Endodermal cell (in vitro differentiated cells): ENCODE measurements at regions not wholly inside any gene's neighbourhood (a gene's known extent, or its start where the extent isn't known, plus 50 kb on each side); places are given as distances from the start of the nearest gene placed in this dataset.

Experiments
- DNase-seq: peaks from one replicate; pipeline ENCODE4 v3.0.0-alpha.2; 2017
- H3K27ac ChIP-seq: 2 replicates; pipeline ENCODE4 v1.5.1; 2013; ENCODE audit warnings: mild to moderate bottlenecking, low read depth, low read length, moderate library complexity
- H3K27me3 ChIP-seq: 2 replicates; pipeline ENCODE4 v1.6.1; 2013; ENCODE audit warnings: mild to moderate bottlenecking, low read length, moderate library complexity; ENCODE audit not compliant: insufficient read depth, control insufficient read depth, poor library complexity, severe bottlenecking
- H3K36me3 ChIP-seq: 2 replicates; pipeline ENCODE4 v1.7.0; 2013; ENCODE audit warnings: mild to moderate bottlenecking, low read length, moderate library complexity; ENCODE audit not compliant: control insufficient read depth, insufficient read depth
- H3K4me1 ChIP-seq: one replicate; pipeline ENCODE4 v1.7.0; 2013; ENCODE audit warnings: low read length; ENCODE audit not compliant: control insufficient read depth, insufficient read depth
- H3K4me3 ChIP-seq: 2 replicates; pipeline ENCODE4 v1.5.1; 2013; ENCODE audit warnings: mild to moderate bottlenecking, low read length, moderate library complexity
- H3K9ac ChIP-seq: 2 replicates; pipeline ENCODE4 v1.6.1; 2013; ENCODE audit warnings: mild to moderate bottlenecking, low read length, moderate library complexity; ENCODE audit not compliant: poor library complexity, severe bottlenecking; ENCODE audit errors: extremely low read depth
- H3K9me3 ChIP-seq: 2 replicates; pipeline ENCODE4 v1.6.1; 2013; ENCODE audit warnings: mild to moderate bottlenecking, low read length, moderate library complexity; ENCODE audit not compliant: control insufficient read depth
- H3K27ac Mint-ChIP-seq: 2 replicates; pipeline ENCODE4 v1.8.0; 2020; ENCODE audit warnings: mixed read lengths
- H3K27me3 Mint-ChIP-seq: 2 replicates; pipeline ENCODE4 v1.8.0; 2021; ENCODE audit warnings: mild to moderate bottlenecking, mixed read lengths; ENCODE audit not compliant: insufficient read depth
- H3K36me3 Mint-ChIP-seq: 2 replicates; pipeline ENCODE4 v1.8.0; 2020; ENCODE audit warnings: low read depth, mixed read lengths
- H3K4me1 Mint-ChIP-seq: 2 replicates; pipeline ENCODE4 v1.8.0; 2020; ENCODE audit warnings: mixed read lengths
- H3K4me3 Mint-ChIP-seq: 2 replicates; pipeline ENCODE4 v1.8.0; 2020; ENCODE audit warnings: mild to moderate bottlenecking, moderate library complexity, mixed read lengths
- H3K9me3 Mint-ChIP-seq: 2 replicates; pipeline ENCODE4 v1.8.0; 2020; ENCODE audit warnings: mild to moderate bottlenecking, mixed read lengths
- WGBS, 2 experiments: methylation state at CpG; one replicate each; pipeline versions ENCODE4 v1.1.5 to v1.1.7; 2013; ENCODE audit warnings: missing lambda C conversion rate in 2 of 2, mixed read lengths in 1 of 2; ENCODE audit not compliant: insufficient coverage in 1 of 2, insufficient read length in 1 of 2; 5-methylcytosine and 5-hydroxymethylcytosine counted together
- TF ChIP-seq, protein P1 (sequence below): fragments of 200-600 bp; sonication (generic); conservative IDR thresholded peaks from 2 replicates; pipeline ENCODE4 v1.5.0; 2021; ENCODE audit warnings: antibody characterized with exemption, mild to moderate bottlenecking

- Mint-ChIP-seq H3K9me3 (peaks cover 34% of the 10 kb centered on the region), H3K27me3 (no peaks in the 10 kb centered on the region), H3K27ac (no peak overlapping the region), H3K36me3 (no peaks in the 10 kb centered on the region), H3K4me1 (no peaks in the 10 kb centered on the region), H3K4me3 (no peak overlapping the region)
- H3K4me3 ChIP-seq: no peak overlapping the region
- no peak for DNase-seq
- no peaks in the 10 kb centered on the region for H3K27me3 ChIP-seq
- no peaks in the 10 kb centered on the region for H3K9me3 ChIP-seq
- WGBS, 2 experiments: 0 to 48% methylated on average over 2 to 5 of the region's 5 CpGs
- TF ChIP-seq, protein P1, sequence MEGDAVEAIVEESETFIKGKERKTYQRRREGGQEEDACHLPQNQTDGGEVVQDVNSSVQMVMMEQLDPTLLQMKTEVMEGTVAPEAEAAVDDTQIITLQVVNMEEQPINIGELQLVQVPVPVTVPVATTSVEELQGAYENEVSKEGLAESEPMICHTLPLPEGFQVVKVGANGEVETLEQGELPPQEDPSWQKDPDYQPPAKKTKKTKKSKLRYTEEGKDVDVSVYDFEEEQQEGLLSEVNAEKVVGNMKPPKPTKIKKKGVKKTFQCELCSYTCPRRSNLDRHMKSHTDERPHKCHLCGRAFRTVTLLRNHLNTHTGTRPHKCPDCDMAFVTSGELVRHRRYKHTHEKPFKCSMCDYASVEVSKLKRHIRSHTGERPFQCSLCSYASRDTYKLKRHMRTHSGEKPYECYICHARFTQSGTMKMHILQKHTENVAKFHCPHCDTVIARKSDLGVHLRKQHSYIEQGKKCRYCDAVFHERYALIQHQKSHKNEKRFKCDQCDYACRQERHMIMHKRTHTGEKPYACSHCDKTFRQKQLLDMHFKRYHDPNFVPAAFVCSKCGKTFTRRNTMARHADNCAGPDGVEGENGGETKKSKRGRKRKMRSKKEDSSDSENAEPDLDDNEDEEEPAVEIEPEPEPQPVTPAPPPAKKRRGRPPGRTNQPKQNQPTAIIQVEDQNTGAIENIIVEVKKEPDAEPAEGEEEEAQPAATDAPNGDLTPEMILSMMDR: no peak
- no peak overlapping the region for H3K27ac ChIP-seq
- no peaks in the 10 kb centered on the region for H3K4me1 ChIP-seq
- no peaks in the 10 kb centered on the region for H3K36me3 ChIP-seq
- no peak overlapping the region for H3K9ac ChIP-seq
Observed at GRCh38 chr21:24112020-24112419, 1495.3 kb downstream of the MRPL39 start.

DNA sequence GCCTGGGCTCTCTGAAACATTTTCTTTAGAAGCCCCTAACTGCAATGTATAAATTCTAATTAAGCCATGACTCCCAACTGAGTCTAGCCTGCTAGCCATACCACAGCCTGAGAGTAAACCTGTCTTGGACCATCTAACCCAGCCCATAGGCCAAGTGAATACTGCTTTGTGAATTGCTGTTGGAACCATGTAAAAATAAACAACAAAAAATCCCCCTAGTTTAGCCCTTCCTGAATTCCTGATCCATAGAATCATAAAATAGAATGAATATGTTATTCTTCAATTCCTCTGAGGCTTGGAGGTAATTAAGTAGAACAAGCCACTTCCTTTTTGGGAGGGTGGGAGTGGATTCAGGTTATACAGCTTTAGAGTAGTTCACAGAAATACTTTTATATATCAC is 1496.4 kb downstream of the MRPL39 start:
- no peak overlapping the region for H3K9ac ChIP-seq
- H3K36me3 ChIP-seq: no peaks in the 10 kb centered on the region
- Mint-ChIP-seq H3K27ac (no peak overlapping the region), H3K9me3 (peaks cover 32% of the 10 kb centered on the region), H3K4me1 (no peaks in the 10 kb centered on the region), H3K36me3 (no peaks in the 10 kb centered on the region), H3K4me3 (no peak overlapping the region), H3K27me3 (no peaks in the 10 kb centered on the region)
- H3K4me3 ChIP-seq: no peak overlapping the region
- no peaks in the 10 kb centered on the region for H3K27me3 ChIP-seq
- DNase-seq: no peak
- TF ChIP-seq, protein P1: no peak
- H3K27ac ChIP-seq: no peak overlapping the region
- H3K9me3 ChIP-seq: no peaks in the 10 kb centered on the region
- no peaks in the 10 kb centered on the region for H3K4me1 ChIP-seq

GRCh38 chr21:24097181-24097580 is 1510.1 kb downstream of the MRPL39 start:
- peaks cover 54% of the 10 kb centered on the region for H3K9me3 Mint-ChIP-seq
- H3K4me1 Mint-ChIP-seq: no peaks in the 10 kb centered on the region
- Histone ChIP-seq H3K27ac (no peak overlapping the region), H3K9ac (no peak overlapping the region), H3K9me3 (peaks cover 12% of the 10 kb centered on the region), H3K27me3 (no peaks in the 10 kb centered on the region), H3K36me3 (no peaks in the 10 kb centered on the region), H3K4me3 (no peak overlapping the region), H3K4me1 (no peaks in the 10 kb centered on the region)
- no peak overlapping the region for H3K4me3 Mint-ChIP-seq
- no peaks in the 10 kb centered on the region for H3K27me3 Mint-ChIP-seq
- 0% methylated on average over 1 of the region's 1 CpG; no CpG with 5 or more reads in 1 of the 2 experiments for WGBS, 2 experiments
- no peak overlapping the region for H3K27ac Mint-ChIP-seq
- no peak for DNase-seq
- TF ChIP-seq, protein P1: no peak
- H3K36me3 Mint-ChIP-seq: no peaks in the 10 kb centered on the region
